Activated T-helper 9 cell treated with anti-CD3 and anti-CD28 coated beads, Interleukin-2, amount 50 U/mL, for 16 hours (primary cell): ENCODE measurements at regions not wholly inside any gene's neighbourhood (a gene's known extent, or its start where the extent isn't known, plus 50 kb on each side); places are given as distances from the start of the nearest gene placed in this dataset.
"Not testable (repeated sequence)": the region's sequence is repeated elsewhere in the genome, so short reads cannot be mapped to it uniquely, and the experiment has no call there.

Experiments
- DNase-seq: peaks from one replicate; pipeline ENCODE4 v3.0.0-alpha.2; 2020; ENCODE audit warnings: low read depth

- DNase-seq, result no peak
Observed at GRCh38 chr12:89775063-89775985, 66.7 kb upstream of the ATP2B1 start.

- no peak for DNase-seq
Observed at GRCh38 chr12:89774645-89775044, 66.0 kb upstream of the ATP2B1 start.

DNA sequence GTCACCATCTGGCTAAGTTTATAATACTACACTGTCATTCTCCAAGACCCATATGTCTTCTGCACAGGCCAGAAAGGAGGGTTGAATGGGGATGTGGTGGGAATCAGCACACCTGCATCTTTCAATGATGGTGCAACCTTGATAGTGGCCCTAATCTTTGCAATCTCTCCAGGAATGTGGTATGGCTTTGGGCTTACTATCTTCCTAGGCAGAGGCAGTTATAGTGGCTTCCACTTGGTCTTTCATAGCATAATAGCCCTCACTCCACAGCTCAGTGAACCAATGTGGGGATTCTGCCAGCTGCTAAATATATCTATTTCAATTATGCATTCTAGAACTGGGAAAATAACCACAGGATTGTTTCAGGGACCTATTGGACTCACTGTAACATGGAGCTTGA is 61.8 kb upstream of the ATP2B1 start:
- DNase-seq, result no peak

DNA sequence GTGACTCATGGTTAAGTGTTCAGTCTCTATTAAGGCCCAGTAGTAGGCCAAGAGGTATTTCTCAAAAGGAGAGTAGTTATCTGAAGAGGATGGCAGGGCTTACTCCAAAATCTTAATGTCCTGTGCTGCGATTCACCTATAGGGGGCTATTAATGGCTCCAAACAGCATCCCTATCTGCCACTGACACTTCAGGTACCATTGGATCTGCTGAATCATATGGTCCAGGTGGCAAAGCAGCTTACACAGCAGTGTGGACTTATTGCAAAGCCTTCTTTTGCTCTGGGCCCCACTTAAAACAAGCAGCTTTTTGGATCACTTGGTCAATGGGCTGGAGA is 60.8 kb upstream of the ATP2B1 start:
- DNase-seq, result no peak

DNA sequence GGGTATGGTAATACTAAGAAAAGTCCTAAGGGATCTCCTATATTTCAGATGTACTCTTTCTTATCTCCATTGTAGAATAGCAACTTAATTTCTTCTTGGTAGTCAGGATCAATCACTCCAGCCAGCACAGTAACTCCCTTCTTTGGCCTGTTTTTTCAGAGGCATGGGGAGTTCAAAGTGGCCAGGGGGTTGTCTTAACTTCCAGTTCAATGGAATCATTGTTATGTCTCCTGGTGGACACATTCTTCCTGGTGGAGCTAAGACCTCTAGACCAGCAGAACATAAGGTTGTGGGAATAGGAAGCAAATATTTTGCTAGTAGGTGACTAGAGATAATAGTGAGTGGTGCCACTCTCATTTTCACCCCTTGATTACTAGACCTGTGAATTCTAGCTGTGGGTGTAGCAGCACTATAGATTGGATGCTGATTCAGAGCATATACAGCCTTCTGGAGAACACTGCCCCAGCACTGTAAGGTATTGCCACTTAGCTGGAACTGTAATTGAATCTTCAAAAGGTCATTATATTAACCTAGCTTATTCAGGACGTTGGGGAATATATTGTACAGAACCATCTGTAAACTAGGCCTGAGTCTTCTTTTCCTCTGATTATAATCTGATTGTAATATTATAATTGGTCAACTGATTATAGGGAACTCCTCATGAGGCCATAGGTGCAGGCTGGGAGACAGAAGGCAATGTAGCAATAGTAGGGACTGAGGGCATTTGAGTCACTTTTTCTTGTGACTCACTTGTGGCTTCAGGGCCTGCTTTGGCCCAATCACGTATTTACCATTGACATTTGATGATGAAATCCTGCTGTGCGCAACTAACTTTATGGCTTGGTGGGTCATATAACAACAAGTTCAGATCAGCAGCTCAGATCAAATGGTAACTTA is 60.2 kb upstream of the ATP2B1 start:
- no peak for DNase-seq

GRCh38 chr12:89765959-89766824 is 57.6 kb upstream of the ATP2B1 start:
- no peak for DNase-seq

DNA sequence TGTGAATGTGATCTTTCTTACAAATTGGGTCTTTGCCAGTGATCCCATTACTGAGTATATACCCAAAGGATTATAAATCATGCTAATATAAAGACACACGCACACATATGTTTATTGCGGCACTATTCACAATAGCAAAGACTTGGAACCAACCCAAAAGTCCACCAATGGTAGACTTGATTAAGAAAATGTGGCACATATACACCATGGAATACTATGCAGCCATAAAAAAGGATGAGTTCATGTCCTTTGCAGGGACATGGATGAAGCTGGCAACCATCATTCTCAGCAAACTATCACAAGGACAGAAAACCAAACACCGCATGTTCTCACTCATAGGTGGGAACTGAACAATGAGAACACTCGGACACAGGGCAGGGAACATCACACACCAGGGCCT is 55.5 kb upstream of the ATP2B1 start:
- DNase-seq, result not testable (repeated sequence)

- DNase-seq, result no peak
Observed at GRCh38 chr12:89762498-89763170, 54.0 kb upstream of the ATP2B1 start.

DNA sequence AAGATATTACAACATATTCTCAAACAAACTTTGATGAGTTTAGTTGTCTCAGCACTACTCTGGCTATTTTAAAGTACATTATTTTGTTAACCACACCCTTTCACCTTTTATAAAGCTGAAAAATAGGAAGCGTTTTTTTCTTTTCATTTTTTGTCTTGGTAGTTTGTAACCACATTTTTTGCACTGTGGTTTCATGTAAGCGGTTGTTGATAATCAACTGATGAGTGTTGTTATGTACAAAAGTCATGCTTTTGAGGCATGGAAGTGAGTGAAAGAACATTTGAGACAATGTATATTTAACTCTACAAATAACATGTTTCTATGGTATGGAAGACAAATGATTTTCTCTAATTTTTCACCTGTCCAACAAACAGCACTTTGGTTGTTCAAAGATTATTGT is 52.1 kb upstream of the ATP2B1 start:
- no peak for DNase-seq
